CD4-positive, CD25-positive, alpha-beta regulatory T cell (primary cell): ENCODE measurements at regions not wholly inside any gene's neighbourhood (a gene's known extent, or its start where the extent isn't known, plus 50 kb on each side); places are given as distances from the start of the nearest gene placed in this dataset.

Experiments used
- ATAC-seq, 2 donors: fragments of 150-1000 bp; cut with Tn5 transposase; one replicate each; pipeline ENCODE4 v1.10.0; 2021; ENCODE audit warnings: low read depth in 2 of 2, moderate number of reproducible peaks in 2 of 2, moderate library complexity in 1 of 2
- DNase-seq, 3 donors: peaks; one replicate each; pipeline versions ENCODE4 v3.0.0 to v3.0.0-alpha.2; 2012 to 2022; ENCODE audit warnings: mixed read lengths in 1 of 3
- H3K27ac ChIP-seq: one replicate; pipeline ENCODE4 v1.7.0; 2013; ENCODE audit warnings: mild to moderate bottlenecking, low read length; ENCODE audit not compliant: insufficient read depth, poor library complexity, severe bottlenecking
- H3K27me3 ChIP-seq: one replicate; pipeline ENCODE4 v1.7.0; 2013; ENCODE audit warnings: low read length; ENCODE audit not compliant: control insufficient read depth, insufficient read depth
- H3K36me3 ChIP-seq: one replicate; pipeline ENCODE4 v1.7.0; 2013; ENCODE audit warnings: mild to moderate bottlenecking, low read length, moderate library complexity; ENCODE audit not compliant: control insufficient read depth, insufficient read depth
- H3K4me1 ChIP-seq: 2 replicates; pipeline ENCODE4 v1.7.0; 2013; ENCODE audit warnings: mild to moderate bottlenecking, low read length; ENCODE audit not compliant: insufficient read depth, control insufficient read depth, poor library complexity, severe bottlenecking
- H3K4me3 ChIP-seq: one replicate; pipeline ENCODE4 v1.7.0; 2013; ENCODE audit warnings: low read depth, mild to moderate bottlenecking, low read length, moderate library complexity
- H3K9me3 ChIP-seq, 2 experiments: 1 replicate in 1 of 2; 2 replicates in 1 of 2; pipeline ENCODE4 v1.7.0; 2013; ENCODE audit warnings: low read length in 2 of 2, mild to moderate bottlenecking in 1 of 2, moderate library complexity in 1 of 2; ENCODE audit not compliant: control insufficient read depth in 2 of 2
- H3K27ac Mint-ChIP-seq, 3 donors: one replicate each; pipeline ENCODE4 v1.8.0; 2020 to 2022; ENCODE audit warnings: mild to moderate bottlenecking in 3 of 3, mixed read lengths in 3 of 3, moderate library complexity in 2 of 3
- H3K27me3 Mint-ChIP-seq: one replicate; pipeline ENCODE4 v1.8.0; 2022; ENCODE audit warnings: mild to moderate bottlenecking, mixed read lengths
- H3K36me3 Mint-ChIP-seq: one replicate; pipeline ENCODE4 v1.8.0; 2020; ENCODE audit warnings: mixed read lengths
- H3K4me1 Mint-ChIP-seq, 4 donors: one replicate each; pipeline ENCODE4 v1.8.0; 2020 to 2022; ENCODE audit warnings: mixed read lengths in 4 of 4, mild to moderate bottlenecking in 1 of 4
- H3K4me3 Mint-ChIP-seq, 4 donors: one replicate each; pipeline ENCODE4 v1.8.0; 2020 to 2022; ENCODE audit warnings: mild to moderate bottlenecking in 4 of 4, mixed read lengths in 4 of 4, moderate library complexity in 3 of 4
- H3K9me3 Mint-ChIP-seq, 7 donors: one replicate each; pipeline ENCODE4 v1.8.0; 2020 to 2022; ENCODE audit warnings: mixed read lengths in 7 of 7, mild to moderate bottlenecking in 3 of 7, moderate library complexity in 2 of 7

GRCh38 chr7:68813551-68814080 is 784.7 kb upstream of the AUTS2 start:
- Histone ChIP-seq H3K36me3 (no peaks in the 10 kb centered on the region), H3K27ac (no peak overlapping the region), H3K9me3 (no peaks in the 10 kb centered on the region), H3K27me3 (no peaks in the 10 kb centered on the region), H3K4me1 (no peaks in the 10 kb centered on the region), H3K4me3 (no peak overlapping the region)
- H3K36me3 Mint-ChIP-seq: no peaks in the 10 kb centered on the region
- H3K27ac Mint-ChIP-seq: no peak overlapping the region
- ATAC-seq (no peak), DNase-seq (no peak)
- H3K4me3 Mint-ChIP-seq: no peak overlapping the region
- H3K9me3 Mint-ChIP-seq: peaks cover 5 to 27% (median 11%) of the 10 kb centered on the region in 7 donors
- H3K4me1 Mint-ChIP-seq: no peaks in the 10 kb centered on the region
- no peaks in the 10 kb centered on the region for H3K27me3 Mint-ChIP-seq

- Mint-ChIP-seq H3K27ac (no peak overlapping the region), H3K4me3 (no peak overlapping the region), H3K27me3 (no peaks in the 10 kb centered on the region), H3K4me1 (no peaks in the 10 kb centered on the region), H3K36me3 (no peaks in the 10 kb centered on the region), H3K9me3 (peaks cover 0 to 20% (median 5%) of the 10 kb centered on the region in 7 donors)
- DNase-seq (no peak), ATAC-seq (no peak)
- Histone ChIP-seq H3K27ac (no peak overlapping the region), H3K36me3 (no peaks in the 10 kb centered on the region), H3K27me3 (no peaks in the 10 kb centered on the region), H3K4me1 (no peaks in the 10 kb centered on the region), H3K4me3 (no peak overlapping the region), H3K9me3 (no peaks in the 10 kb centered on the region)
Observed at GRCh38 chr7:68816491-68816890, 781.8 kb upstream of the AUTS2 start.

- H3K9me3 Mint-ChIP-seq: peaks cover 0 to 14% (median 8%) of the 10 kb centered on the region in 7 donors
- Histone ChIP-seq H3K9me3 (peaks cover 0 to 3% of the 10 kb centered on the region in 2 experiments), H3K27ac (no peak overlapping the region), H3K36me3 (no peaks in the 10 kb centered on the region), H3K27me3 (no peaks in the 10 kb centered on the region), H3K4me3 (no peak overlapping the region), H3K4me1 (no peaks in the 10 kb centered on the region)
- H3K4me3 Mint-ChIP-seq: no peak overlapping the region
- no peaks in the 10 kb centered on the region for H3K36me3 Mint-ChIP-seq
- DNase-seq: no peak
- H3K27ac Mint-ChIP-seq: no peak overlapping the region
- H3K4me1 Mint-ChIP-seq: no peaks in the 10 kb centered on the region
- ATAC-seq: no peak
- H3K27me3 Mint-ChIP-seq: no peaks in the 10 kb centered on the region
Observed at GRCh38 chr7:68820321-68820720, 778.0 kb upstream of the AUTS2 start.

GRCh38 chr7:68821846-68822245 is 776.4 kb upstream of the AUTS2 start:
- no peaks in the 10 kb centered on the region for H3K4me1 ChIP-seq
- Mint-ChIP-seq H3K36me3 (no peaks in the 10 kb centered on the region), H3K27me3 (no peaks in the 10 kb centered on the region), H3K4me3 (no peak overlapping the region), H3K9me3 (peaks cover 5 to 18% (median 11%) of the 10 kb centered on the region in 7 donors), H3K4me1 (no peaks in the 10 kb centered on the region), H3K27ac (no peak overlapping the region)
- no peaks in the 10 kb centered on the region for H3K27me3 ChIP-seq
- H3K36me3 ChIP-seq: no peaks in the 10 kb centered on the region
- H3K9me3 ChIP-seq: peaks cover 0 to 3% of the 10 kb centered on the region in 2 experiments
- no peak for DNase-seq
- H3K27ac ChIP-seq: no peak overlapping the region
- H3K4me3 ChIP-seq: no peak overlapping the region
- ATAC-seq: no peak

GRCh38 chr7:68823996-68824780 is 774.1 kb upstream of the AUTS2 start:
- no peak overlapping the region for H3K4me3 ChIP-seq
- Mint-ChIP-seq H3K9me3 (peaks cover 3 to 15% (median 8%) of the 10 kb centered on the region in 7 donors), H3K4me3 (no peak overlapping the region), H3K36me3 (no peaks in the 10 kb centered on the region), H3K27ac (no peak overlapping the region), H3K27me3 (no peaks in the 10 kb centered on the region), H3K4me1 (no peaks in the 10 kb centered on the region)
- H3K9me3 ChIP-seq: peaks cover 0 to 3% of the 10 kb centered on the region in 2 experiments
- DNase-seq: no peak
- no peaks in the 10 kb centered on the region for H3K27me3 ChIP-seq
- ATAC-seq: no peak
- no peaks in the 10 kb centered on the region for H3K4me1 ChIP-seq
- no peak overlapping the region for H3K27ac ChIP-seq
- no peaks in the 10 kb centered on the region for H3K36me3 ChIP-seq

GRCh38 chr7:68828575-68828974 is 769.7 kb upstream of the AUTS2 start:
- peaks cover 0 to 2% of the 10 kb centered on the region in 2 experiments for H3K9me3 ChIP-seq
- Mint-ChIP-seq H3K9me3 (peaks cover 3 to 20% (median 13%) of the 10 kb centered on the region in 7 donors), H3K4me1 (no peaks in the 10 kb centered on the region), H3K4me3 (no peak overlapping the region), H3K36me3 (no peaks in the 10 kb centered on the region), H3K27ac (no peak overlapping the region), H3K27me3 (no peaks in the 10 kb centered on the region)
- H3K36me3 ChIP-seq: no peaks in the 10 kb centered on the region
- no peaks in the 10 kb centered on the region for H3K27me3 ChIP-seq
- ATAC-seq (no peak), DNase-seq (no peak)
- H3K4me1 ChIP-seq: no peaks in the 10 kb centered on the region
- H3K4me3 ChIP-seq: no peak overlapping the region
- H3K27ac ChIP-seq: no peak overlapping the region

GRCh38 chr7:68833422-68833821 is 764.9 kb upstream of the AUTS2 start:
- ATAC-seq (no peak), DNase-seq (no peak)
- Mint-ChIP-seq H3K36me3 (no peaks in the 10 kb centered on the region), H3K4me1 (no peaks in the 10 kb centered on the region), H3K9me3 (peaks cover 0 to 18% (median 10%) of the 10 kb centered on the region in 7 donors), H3K27me3 (no peaks in the 10 kb centered on the region), H3K4me3 (no peak overlapping the region), H3K27ac (no peak overlapping the region)
- Histone ChIP-seq H3K4me1 (no peaks in the 10 kb centered on the region), H3K36me3 (no peaks in the 10 kb centered on the region), H3K9me3 (peaks cover 0 to 4% of the 10 kb centered on the region in 2 experiments), H3K27me3 (no peaks in the 10 kb centered on the region), H3K27ac (no peak overlapping the region), H3K4me3 (no peak overlapping the region)

GRCh38 chr7:68839014-68839413 is 759.3 kb upstream of the AUTS2 start:
- Histone ChIP-seq H3K36me3 (no peaks in the 10 kb centered on the region), H3K4me1 (no peaks in the 10 kb centered on the region), H3K9me3 (peaks cover 0 to 2% of the 10 kb centered on the region in 2 experiments), H3K27me3 (no peaks in the 10 kb centered on the region), H3K4me3 (no peak overlapping the region), H3K27ac (no peak overlapping the region)
- DNase-seq (no peak), ATAC-seq (no peak)
- Mint-ChIP-seq H3K27ac (no peak overlapping the region), H3K9me3 (peaks cover 0 to 22% (median 6%) of the 10 kb centered on the region in 7 donors), H3K4me3 (no peak overlapping the region), H3K36me3 (no peaks in the 10 kb centered on the region), H3K27me3 (no peaks in the 10 kb centered on the region), H3K4me1 (peaks cover 0 to 4% (median 0%) of the 10 kb centered on the region in 4 donors)
